GM19193 (cell line): ENCODE measurements at regions not wholly inside any gene's neighbourhood (a gene's known extent, or its start where the extent isn't known, plus 50 kb on each side); places are given as distances from the start of the nearest gene placed in this dataset.

Experiments used
- POLR2A ChIP-seq: IDR thresholded peaks from 4 replicates; pipeline ENCODE4 v1.6.1; 2011; ENCODE audit not compliant: insufficient read depth, insufficient read length; ENCODE audit errors: extremely low read depth

- no peak for TF ChIP-seq POLR2A
Measured at GRCh38 chr22:48080316-48081165, 1318.1 kb downstream of the TBC1D22A start.

DNA sequence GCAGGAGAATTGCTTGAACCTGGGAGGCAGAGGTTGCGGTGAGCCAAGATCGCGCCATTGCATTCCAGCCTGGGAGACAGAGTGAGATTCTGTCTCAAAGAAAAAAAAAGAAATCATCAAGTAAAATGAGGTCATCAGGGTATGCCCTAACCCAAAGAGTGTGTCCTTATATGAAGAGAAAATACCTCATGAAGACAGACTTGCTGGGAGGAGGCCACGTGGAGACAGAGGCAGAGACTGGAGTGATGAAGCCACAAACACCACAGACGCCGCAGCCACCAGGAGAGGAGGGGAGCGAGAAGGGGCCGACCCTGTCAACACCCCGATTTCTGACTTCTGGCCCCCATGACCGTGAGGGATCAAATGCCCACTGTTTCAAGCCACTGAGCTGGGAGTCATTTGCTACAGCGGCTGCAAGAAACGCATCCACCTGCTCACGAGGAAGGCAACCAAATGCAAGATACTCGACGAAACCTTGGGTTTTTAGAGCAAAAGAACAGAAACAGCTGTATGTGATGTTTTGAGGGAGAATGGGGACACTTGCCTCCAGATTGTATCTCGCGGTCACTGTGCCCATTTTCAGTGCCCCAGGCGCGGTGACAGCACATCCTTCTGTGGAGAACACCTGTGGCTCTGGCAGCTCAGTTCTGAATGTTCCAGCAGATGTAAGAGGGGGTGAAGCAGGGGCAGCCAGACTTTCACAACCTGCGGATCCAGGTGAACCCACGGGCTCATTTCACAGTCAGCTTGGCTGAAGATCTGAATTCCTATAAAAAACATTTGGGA is 1317.2 kb downstream of the TBC1D22A start:
- no peak for TF ChIP-seq POLR2A

GRCh38 chr22:48078825-48079224 is 1316.4 kb downstream of the TBC1D22A start:
- TF ChIP-seq POLR2A = no peak

DNA sequence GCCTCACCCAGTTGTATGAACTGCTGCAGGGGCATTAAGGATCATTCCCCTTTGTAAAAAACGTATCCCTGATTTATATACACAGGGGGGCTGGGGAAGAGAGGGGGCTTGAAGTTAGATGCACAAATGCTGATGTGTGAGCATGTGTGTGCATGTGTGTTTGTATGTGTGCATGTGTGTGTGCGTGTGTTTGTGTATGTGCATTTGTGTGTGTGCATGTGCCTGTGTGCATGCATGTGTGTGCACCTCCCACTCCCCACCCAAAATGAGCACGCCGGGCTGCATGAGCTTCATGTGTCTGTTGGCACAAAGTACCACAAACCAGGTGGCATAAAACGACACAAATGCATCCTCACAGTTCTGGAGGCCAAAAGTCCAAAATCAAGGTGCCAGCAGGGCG is 1315.2 kb downstream of the TBC1D22A start:
- no peak for TF ChIP-seq POLR2A

- TF ChIP-seq POLR2A = no peak
Measured at GRCh38 chr22:48076008-48076407, 1313.6 kb downstream of the TBC1D22A start.

DNA sequence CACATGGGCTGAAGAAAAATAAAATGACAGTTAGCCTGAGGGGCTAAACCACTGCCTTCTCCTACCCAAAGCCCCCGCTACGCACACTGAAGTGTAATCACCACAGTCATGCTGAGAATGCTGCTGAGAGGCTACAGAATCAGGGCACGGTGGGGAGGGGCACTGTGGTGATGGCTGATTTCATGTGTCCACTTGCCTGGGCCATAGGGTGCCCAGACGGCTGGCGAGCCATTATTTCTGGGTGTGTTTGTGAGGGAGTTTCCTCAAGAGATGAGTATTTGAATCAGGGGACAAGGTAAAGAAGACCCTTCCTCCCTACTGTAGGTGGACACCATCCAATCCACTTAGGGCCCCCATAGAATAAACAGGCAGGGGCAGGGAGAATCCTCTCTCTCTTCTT is 1313.2 kb downstream of the TBC1D22A start:
- TF ChIP-seq POLR2A = no peak

GRCh38 chr22:48072777-48073176 is 1310.3 kb downstream of the TBC1D22A start:
- no peak for TF ChIP-seq POLR2A

DNA sequence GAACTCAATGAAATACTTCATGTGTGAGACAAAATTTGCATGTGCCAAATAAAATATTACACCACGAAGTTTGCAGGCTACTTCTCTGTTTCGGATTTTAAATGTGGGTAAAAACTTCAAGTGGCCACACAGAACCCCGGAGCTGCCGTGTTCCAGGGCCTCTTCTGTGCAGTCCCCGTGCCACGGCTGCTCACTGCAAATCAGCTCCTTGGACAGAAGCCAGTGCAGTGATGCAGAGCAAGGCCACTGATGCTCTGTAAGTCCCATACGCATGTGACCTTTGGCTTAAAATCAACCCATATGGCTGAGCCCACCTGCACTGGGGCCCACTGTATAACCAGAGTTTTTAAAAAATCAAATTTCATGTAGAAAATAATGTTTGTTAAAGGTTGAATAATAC is 1309.4 kb downstream of the TBC1D22A start:
- no peak for TF ChIP-seq POLR2A

- no peak for TF ChIP-seq POLR2A
Measured at GRCh38 chr22:48071305-48071704, 1308.9 kb downstream of the TBC1D22A start.

GRCh38 chr22:48070760-48071159 is 1308.3 kb downstream of the TBC1D22A start:
- no peak for TF ChIP-seq POLR2A

GRCh38 chr22:48070083-48070482 is 1307.6 kb downstream of the TBC1D22A start:
- TF ChIP-seq POLR2A = no peak

- TF ChIP-seq POLR2A = no peak
Measured at GRCh38 chr22:48069256-48069655, 1306.8 kb downstream of the TBC1D22A start.

- TF ChIP-seq POLR2A = no peak
Measured at GRCh38 chr22:48068323-48068885, 1306.0 kb downstream of the TBC1D22A start.

DNA sequence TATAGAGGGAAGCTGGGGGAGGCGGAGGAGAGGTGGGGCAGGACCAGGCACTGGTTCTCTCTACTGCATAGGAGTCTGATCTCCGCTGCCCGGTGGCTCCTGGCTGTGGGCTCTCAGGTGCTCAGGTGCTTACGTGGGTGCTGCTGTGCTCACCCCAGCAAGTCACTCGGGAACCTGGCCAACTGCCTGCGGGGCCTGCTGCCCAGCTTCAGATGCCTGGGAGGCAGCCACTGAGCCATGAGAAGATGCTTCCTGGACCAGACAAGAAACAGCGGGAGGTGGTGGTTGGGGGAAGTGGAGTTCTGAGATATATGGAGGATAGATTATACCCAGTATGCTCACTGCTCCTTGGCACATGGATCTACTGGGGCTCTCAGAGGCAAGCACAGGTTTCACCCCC is 1303.4 kb downstream of the TBC1D22A start:
- no peak for TF ChIP-seq POLR2A

- no peak for TF ChIP-seq POLR2A
Measured at GRCh38 chr22:48061726-48062125, 1299.3 kb downstream of the TBC1D22A start.
